ENCODE measurements at regions not wholly inside any gene's neighbourhood (a gene's known extent, or its start where the extent isn't known, plus 50 kb on each side); places are given as distances from the start of the nearest gene placed in this dataset.

DNA sequence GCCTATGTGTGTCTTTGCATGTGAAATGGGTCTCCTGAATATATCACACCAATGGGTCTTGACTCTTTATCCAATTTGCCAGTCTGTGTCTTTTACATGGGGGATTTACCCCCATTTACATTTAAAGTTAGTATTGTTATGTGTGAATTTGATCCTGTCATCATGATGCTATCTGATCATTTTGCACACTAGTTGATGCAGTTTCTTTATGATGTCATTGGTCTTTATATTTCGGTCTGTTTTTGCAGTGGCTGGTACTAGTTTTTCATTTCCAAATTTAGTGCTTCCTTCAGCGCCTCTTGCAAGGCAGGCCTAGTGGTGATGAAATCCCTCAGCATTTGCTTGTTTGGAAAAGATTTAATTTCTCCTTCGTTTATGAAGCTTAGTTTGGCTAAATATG lies 555.2 kb upstream of the BTBD3 start:
- no peaks in the 10 kb centered on the region for H3F3A ChIP-seq (ENCODE audit: insufficient read depth, low read depth)
- BruUV-seq (replicated peaks), result no TSS peak
- H3K9me3 ChIP-seq (ENCODE audit: insufficient read depth, low read depth), result no peaks in the 10 kb centered on the region
- 0 out of 2 replicates have a peak, but pooled peaks cover 3% of the 10 kb centered on the region for H3K9me2 ChIP-seq (ENCODE audit: insufficient read depth)
- H3K4me3 ChIP-seq, result no peak overlapping the region
- H3K27me3 ChIP-seq (ENCODE audit: insufficient read depth, low read depth), result no peaks in the 10 kb centered on the region
- no peaks in the 10 kb centered on the region for H3K36me3 ChIP-seq (ENCODE audit: low read depth)
- CTCF ChIA-PET, result no interaction called here
- H3K27ac ChIP-seq, result no peak overlapping the region
- no peak overlapping the region for H3K4me2 ChIP-seq
- intact Hi-C loops (cut with micrococcal nuclease; ENCODE audit: unreplicated experiment), result no loop called here
- no peaks in the 10 kb centered on the region for H4K20me1 ChIP-seq (ENCODE audit: insufficient read depth)
- H3K4me1 ChIP-seq (replicated peaks; ENCODE audit: insufficient read depth), result peaks cover 8% of the 10 kb centered on the region; the same call in 1 of the 2 replicates
- DNase-seq, result no peak
- POLR2A ChIA-PET (ENCODE audit: unreplicated experiment), result no interaction called here
- no peaks in the 10 kb centered on the region for H3K79me2 ChIP-seq (ENCODE audit: low read depth)
- H2AFZ ChIP-seq, result no peak overlapping the region
- TF ChIP-seq EZH2 (IDR thresholded peaks at IDR 0.05; ENCODE audit: low read depth), result no peak
- TF ChIP-seq, protein P1, sequence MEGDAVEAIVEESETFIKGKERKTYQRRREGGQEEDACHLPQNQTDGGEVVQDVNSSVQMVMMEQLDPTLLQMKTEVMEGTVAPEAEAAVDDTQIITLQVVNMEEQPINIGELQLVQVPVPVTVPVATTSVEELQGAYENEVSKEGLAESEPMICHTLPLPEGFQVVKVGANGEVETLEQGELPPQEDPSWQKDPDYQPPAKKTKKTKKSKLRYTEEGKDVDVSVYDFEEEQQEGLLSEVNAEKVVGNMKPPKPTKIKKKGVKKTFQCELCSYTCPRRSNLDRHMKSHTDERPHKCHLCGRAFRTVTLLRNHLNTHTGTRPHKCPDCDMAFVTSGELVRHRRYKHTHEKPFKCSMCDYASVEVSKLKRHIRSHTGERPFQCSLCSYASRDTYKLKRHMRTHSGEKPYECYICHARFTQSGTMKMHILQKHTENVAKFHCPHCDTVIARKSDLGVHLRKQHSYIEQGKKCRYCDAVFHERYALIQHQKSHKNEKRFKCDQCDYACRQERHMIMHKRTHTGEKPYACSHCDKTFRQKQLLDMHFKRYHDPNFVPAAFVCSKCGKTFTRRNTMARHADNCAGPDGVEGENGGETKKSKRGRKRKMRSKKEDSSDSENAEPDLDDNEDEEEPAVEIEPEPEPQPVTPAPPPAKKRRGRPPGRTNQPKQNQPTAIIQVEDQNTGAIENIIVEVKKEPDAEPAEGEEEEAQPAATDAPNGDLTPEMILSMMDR (conservative IDR thresholded peaks at IDR 0.05), result no peak

DNA sequence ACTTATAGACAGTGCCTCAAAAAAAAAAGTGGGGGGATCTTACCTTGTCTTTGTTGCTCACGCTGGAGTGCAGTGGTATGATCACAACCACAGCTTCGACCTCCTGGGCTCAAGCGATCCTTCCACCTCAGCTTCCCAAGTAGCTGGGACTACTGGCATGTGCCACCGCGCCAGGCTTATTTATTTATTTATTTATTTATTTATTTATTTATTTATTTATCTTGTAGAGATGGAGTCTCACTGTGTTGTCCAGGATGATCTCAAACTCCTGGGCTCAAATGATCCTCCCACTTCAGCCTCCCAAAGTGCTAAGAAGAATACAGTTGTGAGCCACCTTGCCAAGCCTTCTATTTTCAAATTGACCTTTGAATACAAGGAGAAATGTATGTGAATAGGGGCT lies 553.0 kb upstream of the BTBD3 start:
- Histone ChIP-seq H3K4me3 (no peak overlapping the region), H3K36me3 (ENCODE audit: low read depth) (no peaks in the 10 kb centered on the region), H3K9me2 (ENCODE audit: insufficient read depth) (0 out of 2 replicates have a peak, but pooled peaks cover 3% of the 10 kb centered on the region), H4K20me1 (ENCODE audit: insufficient read depth) (no peaks in the 10 kb centered on the region), H3K9me3 (ENCODE audit: insufficient read depth, low read depth) (no peaks in the 10 kb centered on the region), H3K27me3 (ENCODE audit: insufficient read depth, low read depth) (no peaks in the 10 kb centered on the region), H3K27ac (no peak overlapping the region), H3F3A (ENCODE audit: insufficient read depth, low read depth) (peaks cover 4% of the 10 kb centered on the region; the same call in 1 of the 2 replicates), H3K4me1 (replicated peaks; ENCODE audit: insufficient read depth) (peaks cover 8% of the 10 kb centered on the region; the same call in 1 of the 2 replicates), H2AFZ (no peak overlapping the region), H3K79me2 (ENCODE audit: low read depth) (no peaks in the 10 kb centered on the region), H3K4me2 (no peak overlapping the region)
- ChIA-PET POLR2A (ENCODE audit: unreplicated experiment) (no interaction called here), CTCF (no interaction called here)
- TF ChIP-seq EZH2 (IDR thresholded peaks at IDR 0.05; ENCODE audit: low read depth), result no peak
- TF ChIP-seq, protein P1 (conservative IDR thresholded peaks at IDR 0.05), result no peak
- no peak for DNase-seq
- intact Hi-C loops (cut with micrococcal nuclease; ENCODE audit: unreplicated experiment), result no loop called here
- no TSS peak for BruUV-seq (replicated peaks)

DNA sequence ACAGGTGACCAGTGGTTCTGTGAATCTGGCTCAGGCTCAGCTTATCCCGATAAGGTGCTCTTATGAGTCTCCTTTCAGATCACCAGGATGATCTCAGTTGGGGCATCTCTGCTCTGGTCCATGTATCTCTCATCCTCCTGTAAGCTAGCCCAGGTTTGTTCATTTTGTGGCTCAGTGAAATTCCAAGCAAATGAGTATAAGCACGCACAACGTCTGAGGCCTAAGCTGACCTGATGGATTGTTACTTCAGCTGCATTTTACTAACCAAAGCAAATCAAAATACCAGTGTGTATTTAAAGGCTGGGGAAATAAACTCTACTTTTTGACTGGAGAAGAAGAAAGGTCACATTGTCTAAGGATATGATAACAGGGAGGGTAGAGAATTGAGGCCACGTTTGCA lies 551.0 kb upstream of the BTBD3 start:
- no peaks in the 10 kb centered on the region for H3K9me3 ChIP-seq (ENCODE audit: insufficient read depth, low read depth)
- peaks cover 8% of the 10 kb centered on the region; the same call in 1 of the 2 replicates for H3K4me1 ChIP-seq (replicated peaks; ENCODE audit: insufficient read depth)
- CTCF ChIA-PET, result no interaction called here
- 0 out of 2 replicates have a peak, but pooled peaks cover 1% of the 10 kb centered on the region for H3K9me2 ChIP-seq (ENCODE audit: insufficient read depth)
- no peak overlapping the region for H3K4me3 ChIP-seq
- H3K27ac ChIP-seq, result no peak overlapping the region
- TF ChIP-seq, protein P1 (conservative IDR thresholded peaks at IDR 0.05), result no peak
- TF ChIP-seq EZH2 (IDR thresholded peaks at IDR 0.05; ENCODE audit: low read depth), result no peak
- peaks cover 4% of the 10 kb centered on the region; the same call in 1 of the 2 replicates for H3F3A ChIP-seq (ENCODE audit: insufficient read depth, low read depth)
- H2AFZ ChIP-seq, result no peak overlapping the region
- no peaks in the 10 kb centered on the region for H3K36me3 ChIP-seq (ENCODE audit: low read depth)
- H3K4me2 ChIP-seq, result no peak overlapping the region
- intact Hi-C loops (cut with micrococcal nuclease; ENCODE audit: unreplicated experiment), result no loop called here
- H3K79me2 ChIP-seq (ENCODE audit: low read depth), result no peaks in the 10 kb centered on the region
- no peak for DNase-seq
- POLR2A ChIA-PET (ENCODE audit: unreplicated experiment), result no interaction called here
- BruUV-seq (replicated peaks), result no TSS peak
- H3K27me3 ChIP-seq (ENCODE audit: insufficient read depth, low read depth), result no peaks in the 10 kb centered on the region
- no peaks in the 10 kb centered on the region for H4K20me1 ChIP-seq (ENCODE audit: insufficient read depth)
